SIG-M5 treated with dmso at 0.1 percent for 504 hours (cell line): ENCODE measurements at regions not wholly inside any gene's neighbourhood (a gene's known extent, or its start where the extent isn't known, plus 50 kb on each side); places are given as distances from the start of the nearest gene placed in this dataset.

Experiments
- DNase-seq: peaks from one replicate; lab custom pipeline; 2025; ENCODE audit not compliant: unreplicated experiment; lab: John Stamatoyannopoulos, UW

- DNase-seq, result no peak
These were observed 163.3 kb upstream of the PRKCQ start for GRCh38 chr10:6743291-6743849.

GRCh38 chr10:6741541-6741941, 161.5 kb upstream of the PRKCQ start:
- peak; percentile 16 for DNase-seq

- DNase-seq, result no peak
These were observed 159.6 kb upstream of the PRKCQ start for GRCh38 chr10:6739530-6740174.

- no peak for DNase-seq
These were observed 158.2 kb upstream of the PRKCQ start for GRCh38 chr10:6738112-6738768.

- DNase-seq, result no peak
These were observed 157.7 kb upstream of the PRKCQ start for GRCh38 chr10:6737758-6738111.

GRCh38 chr10:6737080-6737641, 157.1 kb upstream of the PRKCQ start:
- DNase-seq, result no peak

- no peak for DNase-seq
These were observed 154.2 kb upstream of the PRKCQ start for GRCh38 chr10:6734286-6734685.

GRCh38 chr10:6729861-6730344, 149.8 kb upstream of the PRKCQ start:
- no peak for DNase-seq

- no peak for DNase-seq
These were observed 149.1 kb upstream of the PRKCQ start for GRCh38 chr10:6729071-6729774.

- no peak for DNase-seq
These were observed 146.8 kb upstream of the PRKCQ start for GRCh38 chr10:6726924-6727323.

- DNase-seq, result no peak
These were observed 142.5 kb upstream of the PRKCQ start for GRCh38 chr10:6722616-6723004.

- DNase-seq, result no peak
These were observed 142.0 kb upstream of the PRKCQ start for GRCh38 chr10:6721964-6722615.

GRCh38 chr10:6721480-6721879, 141.4 kb upstream of the PRKCQ start:
- DNase-seq, result no peak

GRCh38 chr10:6719561-6719960, 139.5 kb upstream of the PRKCQ start:
- DNase-seq, result no peak

- no peak for DNase-seq
These were observed 138.5 kb upstream of the PRKCQ start for GRCh38 chr10:6718550-6718949.

GRCh38 chr10:6716516-6716915, 136.4 kb upstream of the PRKCQ start:
- no peak for DNase-seq

GRCh38 chr10:6713716-6714115, 133.6 kb upstream of the PRKCQ start:
- DNase-seq, result no peak

- no peak for DNase-seq
These were observed 133.0 kb upstream of the PRKCQ start for GRCh38 chr10:6713120-6713519.

- DNase-seq, result no peak
These were observed 131.8 kb upstream of the PRKCQ start for GRCh38 chr10:6711881-6712280.

GRCh38 chr10:6711408-6711841, 131.3 kb upstream of the PRKCQ start:
- no peak for DNase-seq

- DNase-seq, result no peak
These were observed 127.3 kb upstream of the PRKCQ start for GRCh38 chr10:6707352-6707751.
